SK-N-SH (cell line): ENCODE measurements at regions not wholly inside any gene's neighbourhood (a gene's known extent, or its start where the extent isn't known, plus 50 kb on each side); places are given as distances from the start of the nearest gene placed in this dataset.

ENCODE experiments used
- CTCF ChIA-PET: fragments of 300-600, 350-600 bp; formaldehyde crosslinking; extraction: SDS; loops from one replicate; lab custom pipeline; 2021; lab: Yijun Ruan, JAX
- POLR2A ChIA-PET: fragments of 350-600 bp; sonication (Branson Sonifier 250); formaldehyde crosslinking; extraction: SDS; loops from one replicate; lab custom pipeline; 2020; ENCODE audit warnings: antibody characterized with exemption, inconsistent platforms; lab: Yijun Ruan, JAX
- DNase-seq: peaks from one replicate; pipeline ENCODE4 v3.0.0; 2012
- H2AFZ ChIP-seq: fragments of 200-600 bp; sonication (generic); 2 replicates; pipeline ENCODE4 v1.8.1; 2016; ENCODE audit warnings: antibody characterized with exemption, mild to moderate bottlenecking, low read depth
- H3F3A ChIP-seq: fragments of 200-600 bp; sonication (generic); replicated peaks from 2 replicates; pipeline ENCODE3; 2016; ENCODE audit warnings: antibody characterized with exemption, mild to moderate bottlenecking; ENCODE audit not compliant: insufficient read depth
- H3K27ac ChIP-seq, 2 experiments: fragments of 200-500 bp in 1 of 2; fragments of 200-600 bp in 1 of 2; sonication (Bioruptor generic) in 1 of 2; sonication (generic), shearing (Covaris generic) in 1 of 2; 2 replicates each; pipeline versions ENCODE4 v1.5.1 to v1.6.1; 2014 to 2016; ENCODE audit warnings: low read depth in 2 of 2, inconsistent platforms in 1 of 2, low read length in 1 of 2, mild to moderate bottlenecking in 1 of 2, mixed read lengths in 1 of 2
- H3K27me3 ChIP-seq: fragments of 200-600 bp; sonication (generic), shearing (Covaris generic); 2 replicates; pipeline ENCODE4 v1.6.1; 2016; ENCODE audit warnings: mixed run types; ENCODE audit not compliant: insufficient read depth
- H3K36me3 ChIP-seq, 2 experiments: fragments of 200-500 bp in 1 of 2; fragments of 200-600 bp in 1 of 2; sonication (Bioruptor generic) in 1 of 2; sonication (generic) in 1 of 2; replicated peaks in 1 of 2; 2 replicates each; pipeline versions ENCODE3 to v1.5.1; 2014 to 2016; ENCODE audit warnings: low read length in 1 of 2, mild to moderate bottlenecking in 1 of 2; ENCODE audit not compliant: insufficient read depth in 2 of 2, control insufficient read depth in 1 of 2
- H3K4me1 ChIP-seq, 2 experiments: fragments of 200-500 bp in 1 of 2; fragments of 200-600 bp in 1 of 2; sonication (Bioruptor generic) in 1 of 2; sonication (generic), shearing (Covaris generic) in 1 of 2; 2 replicates each; pipeline versions ENCODE4 v1.5.1 to v1.6.1; 2014 to 2016; ENCODE audit warnings: low read depth in 1 of 2, low read length in 1 of 2, mixed run types in 1 of 2; ENCODE audit not compliant: insufficient read depth in 2 of 2, control insufficient read depth in 1 of 2
- H3K4me2 ChIP-seq: fragments of 200-600 bp; sonication (generic), shearing (Covaris generic); 2 replicates; pipeline ENCODE4 v1.6.1; 2017; ENCODE audit warnings: mixed run types
- H3K4me3 ChIP-seq, 2 experiments: fragments of 200-500 bp in 1 of 2; fragments of 200-600 bp in 1 of 2; sonication (Bioruptor generic) in 1 of 2; sonication (generic), shearing (Covaris generic) in 1 of 2; 2 replicates each; pipeline versions ENCODE4 v1.5.1 to v1.8.1; 2014 to 2016; ENCODE audit warnings: low read depth in 2 of 2, inconsistent platforms in 1 of 2, low read length in 1 of 2, mild to moderate bottlenecking in 1 of 2, mixed read lengths in 1 of 2, moderate library complexity in 1 of 2
- H3K79me2 ChIP-seq: fragments of 200-600 bp; sonication (generic); 2 replicates; pipeline ENCODE4 v1.8.1; 2017; ENCODE audit warnings: mild to moderate bottlenecking; ENCODE audit not compliant: insufficient read depth
- H3K9ac ChIP-seq: fragments of 200-600 bp; sonication (generic); 2 replicates; pipeline ENCODE4 v1.6.1; 2017; ENCODE audit warnings: mixed run types
- H3K9me2 ChIP-seq: fragments of 200-600 bp; sonication (generic); 2 replicates; pipeline ENCODE4 v1.6.1; 2017; ENCODE audit warnings: mixed run types
- H3K9me3 ChIP-seq: fragments of 200-600 bp; sonication (generic); 2 replicates; pipeline ENCODE4 v1.6.1; 2017; ENCODE audit warnings: mixed run types, mild to moderate bottlenecking, moderate library complexity
- H4K20me1 ChIP-seq: fragments of 200-600 bp; sonication (generic); 2 replicates; pipeline ENCODE4 v1.6.1; 2017; ENCODE audit warnings: mild to moderate bottlenecking, mixed run types; ENCODE audit not compliant: insufficient read depth
- ELF1 ChIP-seq: IDR thresholded peaks from 2 replicates; pipeline ENCODE4 v1.4.0; 2012
- EZH2phosphoT487 ChIP-seq: fragments of 200-600 bp; sonication (generic); IDR thresholded peaks from 2 replicates; pipeline ENCODE4 v1.6.1; 2017; ENCODE audit warnings: low read depth, mixed run types, mild to moderate bottlenecking, antibody characterized with exemption, moderate library complexity, borderline replicate concordance
- FOSL2 ChIP-seq: IDR thresholded peaks from 2 replicates; pipeline ENCODE4 v1.4.0; 2012; ENCODE audit warnings: low read depth, mild to moderate bottlenecking, moderate library complexity, borderline replicate concordance
- GABPA ChIP-seq: IDR thresholded peaks from 2 replicates; pipeline ENCODE4 v1.4.0; 2012; ENCODE audit warnings: low read depth, mild to moderate bottlenecking
- GATA2 ChIP-seq: sonication (generic); formaldehyde crosslinking; IDR thresholded peaks from 2 replicates; pipeline ENCODE4 v1.5.0; 2020; ENCODE audit warnings: mild to moderate bottlenecking, missing genetic modification reagents
- MAX ChIP-seq: IDR thresholded peaks from 2 replicates; pipeline ENCODE4 v1.4.0; 2012; ENCODE audit warnings: low read depth
- MEF2A ChIP-seq: IDR thresholded peaks from 2 replicates; pipeline ENCODE4 v1.4.0; 2012; ENCODE audit warnings: low read depth, borderline replicate concordance
- NFIC ChIP-seq: IDR thresholded peaks from 2 replicates; pipeline ENCODE4 v1.4.0; 2012; ENCODE audit warnings: borderline replicate concordance
- POLR2AphosphoS5 ChIP-seq: IDR thresholded peaks from 2 replicates; pipeline ENCODE4 v1.6.1; 2012; ENCODE audit warnings: low read depth, low read length
- RCOR1 ChIP-seq: fragments of 150-350 bp; IDR thresholded peaks from 2 replicates; pipeline ENCODE4 v1.6.1; 2017; ENCODE audit warnings: antibody characterized with exemption, low read length
- REST ChIP-seq: IDR thresholded peaks from 2 replicates; pipeline ENCODE4 v1.6.1; 2012; ENCODE audit warnings: mild to moderate bottlenecking, low read depth, low read length, moderate library complexity
- RXRA ChIP-seq: IDR thresholded peaks from 2 replicates; pipeline ENCODE4 v1.4.0; 2012; ENCODE audit warnings: low read depth, mild to moderate bottlenecking, borderline replicate concordance
- TAF1 ChIP-seq: IDR thresholded peaks from 2 replicates; pipeline ENCODE4 v1.6.1; 2012; ENCODE audit warnings: low read depth, mild to moderate bottlenecking, low read length, moderate library complexity, borderline replicate concordance
- TCF12 ChIP-seq: IDR thresholded peaks from 2 replicates; pipeline ENCODE4 v1.4.0; 2012
- TEAD4 ChIP-seq: IDR thresholded peaks from 2 replicates; pipeline ENCODE4 v1.4.0; 2012; ENCODE audit warnings: mild to moderate bottlenecking, borderline replicate concordance; ENCODE audit not compliant: insufficient read depth
- YY1 ChIP-seq: IDR thresholded peaks from 2 replicates; pipeline ENCODE4 v1.4.0; 2012; ENCODE audit warnings: low read depth, mild to moderate bottlenecking
- WGBS: methylation state at CpG from one replicate; pipeline ENCODE4 v1.1.6; 2017; ENCODE audit warnings: low lambda C conversion rate; 5-methylcytosine and 5-hydroxymethylcytosine counted together
- TF ChIP-seq, protein P1 (sequence below): IDR thresholded peaks from 2 replicates; pipeline ENCODE4; 2012
- TF ChIP-seq, protein P2 (sequence below): fragments of 150-350 bp; IDR thresholded peaks from 2 replicates; pipeline ENCODE4 v1.6.1; 2017; ENCODE audit warnings: antibody characterized with exemption, low read length, low read depth, borderline replicate concordance

DNA sequence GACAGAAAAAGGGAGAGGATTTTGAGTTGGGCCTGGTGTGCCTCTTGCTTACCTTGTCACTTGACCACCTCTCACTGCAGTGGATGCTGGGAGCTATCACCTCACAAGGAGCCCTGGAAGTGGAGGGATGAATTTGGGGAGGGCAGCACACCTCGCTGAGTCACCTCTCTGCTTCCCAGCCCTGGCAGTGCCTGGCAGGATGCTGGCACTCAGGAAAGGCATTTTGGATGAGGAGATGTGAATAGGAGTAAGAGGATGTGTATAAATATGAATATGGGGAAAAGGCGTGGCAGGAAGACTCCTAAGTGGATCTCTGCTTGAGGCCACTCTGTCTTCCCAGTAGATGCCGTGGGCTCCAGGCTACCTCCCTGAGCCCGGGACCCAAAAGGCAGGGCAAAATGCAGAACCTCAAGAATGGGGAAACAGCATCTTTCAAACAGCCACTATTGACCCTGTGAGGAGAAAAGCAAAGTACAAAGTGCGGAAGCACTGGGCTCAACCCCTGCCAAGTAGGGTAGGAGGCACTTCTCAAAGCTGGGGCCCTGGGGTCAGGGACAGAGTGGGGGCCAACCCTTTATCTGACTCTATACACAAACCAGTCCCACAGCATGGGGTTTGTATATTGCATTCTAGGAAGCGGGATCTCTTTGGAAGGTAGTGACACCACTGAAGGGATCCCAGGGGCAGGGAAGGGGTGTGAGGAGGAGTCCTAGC, 164.5 kb upstream of the GLI2 start:
- ChIA-PET CTCF (no interaction called here), POLR2A (no interaction called here)
- Histone ChIP-seq H3K4me2 (no peak overlapping the region), H3K9me2 (no peaks in the 10 kb centered on the region), H3K9ac (no peak overlapping the region), H3F3A (no peaks in the 10 kb centered on the region), H3K4me1 (no peaks in the 10 kb centered on the region), H3K4me3 (no peak overlapping the region), H4K20me1 (no peaks in the 10 kb centered on the region), H3K27me3 (peaks cover 19% of the 10 kb centered on the region; the same call in 1 of the 2 replicates), H3K79me2 (no peaks in the 10 kb centered on the region), H3K9me3 (no peaks in the 10 kb centered on the region), H3K36me3 (no peaks in the 10 kb centered on the region), H3K27ac (no peak overlapping the region)
- WGBS = 47% methylated on average over 5 of the region's 6 CpGs
- no peak for TF ChIP-seq ELF1
- TF ChIP-seq YY1 = no peak
- no peak for TF ChIP-seq RXRA
- TF ChIP-seq GATA2 (CRISPR knock-in tag) = no peak
- TF ChIP-seq TCF12 = no peak
- TF ChIP-seq TEAD4 = no peak
- TF ChIP-seq MEF2A = no peak
- no peak for TF ChIP-seq POLR2AphosphoS5
- no peak for TF ChIP-seq NFIC
- TF ChIP-seq EZH2phosphoT487 = no peak
- TF ChIP-seq, protein P1, sequence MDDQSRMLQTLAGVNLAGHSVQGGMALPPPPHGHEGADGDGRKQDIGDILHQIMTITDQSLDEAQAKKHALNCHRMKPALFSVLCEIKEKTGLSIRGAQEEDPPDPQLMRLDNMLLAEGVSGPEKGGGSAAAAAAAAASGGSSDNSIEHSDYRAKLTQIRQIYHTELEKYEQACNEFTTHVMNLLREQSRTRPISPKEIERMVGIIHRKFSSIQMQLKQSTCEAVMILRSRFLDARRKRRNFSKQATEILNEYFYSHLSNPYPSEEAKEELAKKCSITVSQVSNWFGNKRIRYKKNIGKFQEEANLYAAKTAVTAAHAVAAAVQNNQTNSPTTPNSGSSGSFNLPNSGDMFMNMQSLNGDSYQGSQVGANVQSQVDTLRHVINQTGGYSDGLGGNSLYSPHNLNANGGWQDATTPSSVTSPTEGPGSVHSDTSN = no peak
- TF ChIP-seq RCOR1 = no peak
- TF ChIP-seq TAF1 = no peak
- no peak for TF ChIP-seq GABPA
- TF ChIP-seq, all 33 proteins: peak for 0
- no peak for DNase-seq
- H2AFZ ChIP-seq = no peak overlapping the region

DNA sequence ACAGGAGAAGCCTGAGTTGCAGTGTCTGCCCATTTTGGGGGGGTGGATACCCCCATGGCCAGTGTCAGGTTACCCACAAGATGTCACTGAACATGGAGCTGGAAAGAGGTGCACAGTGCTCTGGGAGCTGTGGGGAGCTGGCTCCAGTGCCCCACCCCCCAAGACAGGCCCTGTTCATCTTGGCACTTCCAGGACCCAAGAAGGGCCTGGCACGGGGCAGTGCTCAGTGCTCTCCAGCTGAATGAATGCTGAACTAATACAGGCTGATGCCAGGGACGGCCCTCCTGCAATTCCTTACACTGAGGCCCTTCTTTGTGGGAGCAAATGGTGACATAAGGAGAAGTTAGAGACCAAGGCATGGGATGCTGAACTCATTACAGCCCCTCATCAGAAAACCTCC, 163.4 kb upstream of the GLI2 start:
- H3F3A ChIP-seq = no peaks in the 10 kb centered on the region
- no peak overlapping the region for H3K4me3 ChIP-seq
- 13% methylated on average over 2 of the region's 2 CpGs for WGBS
- no peaks in the 10 kb centered on the region for H3K79me2 ChIP-seq
- H3K27me3 ChIP-seq = peaks cover 22% of the 10 kb centered on the region; the same call in 1 of the 2 replicates
- no peaks in the 10 kb centered on the region; a peak in 1 of 4 replicates for H3K4me1 ChIP-seq
- ChIA-PET CTCF (no interaction called here), POLR2A (no interaction called here)
- no peaks in the 10 kb centered on the region for H3K9me2 ChIP-seq
- H2AFZ ChIP-seq = no peak overlapping the region
- no peak for DNase-seq
- no peaks in the 10 kb centered on the region for H3K9me3 ChIP-seq
- no peak overlapping the region for H3K27ac ChIP-seq
- no peak for TF ChIP-seq REST
- TF ChIP-seq, protein P2, sequence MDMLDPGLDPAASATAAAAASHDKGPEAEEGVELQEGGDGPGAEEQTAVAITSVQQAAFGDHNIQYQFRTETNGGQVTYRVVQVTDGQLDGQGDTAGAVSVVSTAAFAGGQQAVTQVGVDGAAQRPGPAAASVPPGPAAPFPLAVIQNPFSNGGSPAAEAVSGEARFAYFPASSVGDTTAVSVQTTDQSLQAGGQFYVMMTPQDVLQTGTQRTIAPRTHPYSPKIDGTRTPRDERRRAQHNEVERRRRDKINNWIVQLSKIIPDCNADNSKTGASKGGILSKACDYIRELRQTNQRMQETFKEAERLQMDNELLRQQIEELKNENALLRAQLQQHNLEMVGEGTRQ = no peak
- no peak for TF ChIP-seq EZH2phosphoT487
- TF ChIP-seq RCOR1 = no peak
- TF ChIP-seq MAX = no peak
- TF ChIP-seq FOSL2 = no peak
- no peak for TF ChIP-seq ELF1
- no peak for TF ChIP-seq MEF2A
- H3K4me2 ChIP-seq = no peak overlapping the region
- H3K36me3 ChIP-seq = no peaks in the 10 kb centered on the region
- H3K9ac ChIP-seq = no peak overlapping the region
- H4K20me1 ChIP-seq = no peaks in the 10 kb centered on the region
